ENCODE measurements at regions not wholly inside any gene's neighbourhood (a gene's known extent, or its start where the extent isn't known, plus 50 kb on each side); places are given as distances from the start of the nearest gene placed in this dataset.
A peak's percentile ranks its signal among the peaks of the same experiment; 100 is the strongest.
"Not testable (repeated sequence)": the region's sequence is repeated elsewhere in the genome, so short reads cannot be mapped to it uniquely, and the experiment has no call there.

DNA sequence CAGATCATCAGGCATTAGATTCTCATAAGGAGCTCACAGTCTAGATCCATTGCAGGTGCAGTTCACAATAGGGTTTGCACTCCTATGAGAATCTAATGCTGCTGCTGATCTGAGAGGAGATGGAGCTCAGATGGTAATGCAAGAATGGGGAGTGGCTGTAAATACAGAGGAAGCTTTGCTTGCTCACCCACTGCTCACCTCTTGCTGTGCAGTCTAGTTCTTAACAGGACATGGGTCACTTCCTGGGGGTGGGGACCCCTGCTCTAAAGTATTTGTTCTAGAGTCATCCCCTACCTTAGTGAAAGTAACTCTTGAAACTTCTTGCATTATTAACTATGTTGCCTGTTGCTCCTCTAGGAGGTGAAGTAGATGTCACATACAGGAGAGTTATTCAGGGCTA, 171.3 kb upstream of the PARD3B start:
- DNase-seq (ENCODE audit: low read depth, low spot score): no peak
- peak overlapping the region; percentile 23 for H3K27ac ChIP-seq

DNA sequence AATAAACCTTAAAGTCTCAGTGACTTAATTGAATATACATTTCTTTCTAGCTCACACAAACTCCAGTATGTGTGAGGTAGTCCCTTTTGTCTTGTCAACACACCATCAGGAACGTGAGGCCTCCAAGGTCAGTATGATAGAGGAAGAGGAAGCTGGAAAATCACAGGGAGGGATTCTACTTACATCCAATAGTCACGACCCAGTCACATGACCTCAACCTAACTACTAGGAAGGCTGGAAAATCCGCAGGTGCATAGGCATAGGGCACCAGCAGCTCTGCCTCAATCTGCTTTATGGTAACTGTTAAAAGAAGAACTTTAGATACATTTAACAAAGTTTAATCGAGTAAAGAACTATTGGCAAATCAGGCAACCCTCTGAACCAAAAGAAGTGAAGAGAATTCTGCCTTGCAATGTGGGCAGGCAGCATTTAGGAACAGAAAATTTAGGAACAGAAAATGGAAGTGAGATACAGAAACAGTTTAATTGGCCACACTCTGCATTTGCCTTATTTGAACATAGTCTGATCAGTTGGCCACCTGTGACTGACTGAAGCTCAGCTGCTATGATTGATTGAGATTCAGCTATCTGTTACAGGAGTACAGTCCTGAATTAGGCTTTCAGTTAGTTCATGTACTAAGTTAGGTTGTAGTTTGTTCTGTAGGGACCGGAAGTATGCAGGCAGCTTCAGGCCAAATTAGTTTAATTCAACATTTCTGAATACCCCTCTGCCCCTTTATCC, 165.0 kb upstream of the PARD3B start:
- H3K27ac ChIP-seq: no peak overlapping the region
- DNase-seq (ENCODE audit: low read depth, low spot score): no peak

DNA sequence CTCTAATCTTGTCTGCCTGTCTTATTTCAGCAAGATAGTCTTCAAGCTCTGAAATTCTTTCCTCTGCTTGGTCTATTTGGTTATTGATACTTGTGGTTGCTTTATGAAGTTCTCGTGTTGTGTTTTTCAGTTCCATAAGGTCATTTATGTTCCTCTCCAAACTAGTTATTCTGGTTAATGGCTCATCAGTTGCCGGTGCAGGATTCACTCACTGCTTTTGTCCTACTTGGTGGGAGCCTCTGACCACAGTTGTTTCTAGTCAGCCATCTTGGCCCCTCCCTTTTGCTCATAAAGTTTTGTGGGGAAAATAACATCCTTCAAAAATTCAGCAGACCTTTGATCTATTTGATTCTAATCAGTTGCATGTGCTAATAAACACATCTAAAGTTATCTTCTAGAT, 158.6 kb upstream of the PARD3B start:
- no peak overlapping the region for H3K27ac ChIP-seq
- peak; percentile 20 for DNase-seq (ENCODE audit: low read depth, low spot score)

DNA sequence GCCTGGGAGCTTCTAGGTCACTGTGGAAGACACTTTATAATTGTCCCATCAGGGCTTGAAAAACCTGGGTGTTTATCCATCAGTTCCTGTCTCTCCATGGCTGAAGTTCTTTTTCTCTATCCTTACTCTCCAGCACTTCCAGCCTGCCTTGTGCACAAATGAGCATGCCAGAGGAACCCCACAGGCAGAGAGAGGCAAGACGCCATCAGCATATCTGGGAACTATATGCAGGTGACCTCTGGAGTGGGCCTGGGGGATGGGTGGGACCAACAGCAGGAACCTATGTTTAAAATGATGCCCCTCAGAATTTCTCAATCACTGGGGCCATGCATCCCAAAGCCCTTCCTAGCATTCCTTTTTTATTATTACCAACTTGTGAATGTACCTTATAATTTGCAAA, 156.2 kb upstream of the PARD3B start:
- no peak overlapping the region for H3K27ac ChIP-seq
- DNase-seq (ENCODE audit: low read depth, low spot score): no peak

DNA sequence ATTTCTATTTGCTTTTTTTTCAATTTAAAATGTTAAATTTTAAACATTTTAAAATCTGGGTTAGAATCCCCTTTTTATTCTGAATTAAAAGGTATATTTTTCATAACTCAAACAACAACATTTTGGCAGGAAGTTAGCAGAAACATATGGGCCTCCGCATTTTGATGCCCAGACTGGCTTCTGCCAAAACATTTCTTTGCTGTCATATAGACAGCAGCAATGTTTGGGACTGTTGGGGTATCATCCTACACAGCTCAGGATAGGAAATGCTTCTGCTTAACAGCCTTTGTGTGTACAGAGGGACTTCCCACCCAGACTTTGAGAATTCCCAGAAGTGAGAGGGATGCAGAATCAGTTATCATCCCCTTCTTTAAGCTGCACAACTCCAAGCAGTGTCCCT, 155.4 kb upstream of the PARD3B start:
- no peak for DNase-seq (ENCODE audit: low read depth, low spot score)
- H3K27ac ChIP-seq: no peak overlapping the region

DNA sequence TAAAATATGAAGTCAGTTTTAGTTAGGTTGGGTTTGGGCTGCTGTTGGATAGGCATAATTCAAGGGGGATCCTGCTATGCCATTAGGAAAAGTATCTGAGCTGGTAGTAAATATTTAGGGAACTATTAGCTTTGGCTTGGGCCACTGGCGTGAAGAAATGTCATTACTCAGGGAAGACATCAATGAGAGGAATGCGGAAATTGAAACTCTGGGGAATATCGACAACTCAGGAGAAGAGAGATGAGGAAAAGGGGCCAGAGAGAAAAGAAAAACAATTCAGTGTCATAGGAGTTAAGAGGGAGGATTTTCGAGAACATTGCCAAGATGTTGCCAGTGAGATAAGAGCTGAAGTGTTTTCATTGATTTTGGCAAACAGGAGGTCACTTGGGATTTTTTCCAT, 149.7 kb upstream of the PARD3B start:
- DNase-seq (ENCODE audit: low read depth, low spot score): no peak
- no peak overlapping the region for H3K27ac ChIP-seq

DNA sequence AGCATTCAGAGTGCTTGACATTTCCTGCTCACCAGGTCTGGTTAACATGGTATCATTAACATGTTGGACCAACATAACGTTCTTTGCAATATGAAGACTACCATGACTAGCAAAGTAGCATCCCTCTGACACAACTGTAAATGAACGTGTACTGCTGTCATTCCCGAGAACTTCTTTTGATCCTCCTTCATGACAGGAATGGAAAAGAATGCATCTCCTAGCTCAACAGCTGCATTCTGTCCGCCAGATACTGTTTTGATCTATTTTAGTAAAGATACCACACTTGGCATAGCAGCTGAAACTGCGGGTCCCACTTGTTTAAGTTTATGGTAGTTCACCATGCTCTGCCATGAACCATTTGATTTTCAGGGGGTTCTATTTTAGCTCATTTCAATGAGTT, 144.2 kb upstream of the PARD3B start:
- no peak overlapping the region for H3K27ac ChIP-seq
- no peak for DNase-seq (ENCODE audit: low read depth, low spot score)

DNA sequence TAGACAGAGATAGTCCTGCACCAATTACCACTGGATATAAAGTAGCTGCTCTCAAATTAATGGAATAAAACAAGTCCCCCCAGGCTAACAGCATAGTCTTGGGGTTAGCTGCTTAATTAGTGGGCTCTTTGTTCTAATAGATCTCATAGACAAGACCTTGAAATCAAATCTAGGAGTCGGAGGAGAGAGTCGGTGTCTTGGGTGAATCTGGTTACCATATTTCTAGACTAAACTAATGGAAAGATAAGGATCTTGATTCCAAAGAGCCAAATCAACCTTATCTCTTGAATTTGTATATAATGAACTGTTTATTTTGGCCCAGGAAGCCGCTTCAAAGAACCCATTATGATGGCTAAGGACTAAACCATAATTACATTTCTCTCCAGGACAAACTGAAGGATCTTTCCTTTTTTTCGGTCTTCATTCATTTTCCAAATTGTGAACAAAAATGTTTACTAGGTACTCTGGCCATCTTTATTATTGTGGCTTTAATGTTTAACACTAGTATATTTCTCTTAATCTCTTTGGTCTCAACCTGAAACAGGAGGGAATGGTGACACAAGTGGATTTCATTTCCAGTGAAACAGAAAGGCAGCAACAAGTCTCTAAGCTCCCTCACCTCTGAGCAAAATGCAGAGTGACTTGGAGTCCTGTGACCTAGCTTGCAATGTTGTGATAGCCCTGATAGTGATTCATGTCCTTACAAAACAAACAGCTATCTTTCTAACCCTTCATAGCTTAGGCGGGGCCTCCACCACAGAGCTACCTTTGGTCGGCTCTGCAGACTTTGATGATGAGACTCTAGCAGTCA, 137.9 kb upstream of the PARD3B start:
- peak; percentile 16 for DNase-seq (ENCODE audit: low read depth, low spot score)
- no peak overlapping the region for H3K27ac ChIP-seq

DNA sequence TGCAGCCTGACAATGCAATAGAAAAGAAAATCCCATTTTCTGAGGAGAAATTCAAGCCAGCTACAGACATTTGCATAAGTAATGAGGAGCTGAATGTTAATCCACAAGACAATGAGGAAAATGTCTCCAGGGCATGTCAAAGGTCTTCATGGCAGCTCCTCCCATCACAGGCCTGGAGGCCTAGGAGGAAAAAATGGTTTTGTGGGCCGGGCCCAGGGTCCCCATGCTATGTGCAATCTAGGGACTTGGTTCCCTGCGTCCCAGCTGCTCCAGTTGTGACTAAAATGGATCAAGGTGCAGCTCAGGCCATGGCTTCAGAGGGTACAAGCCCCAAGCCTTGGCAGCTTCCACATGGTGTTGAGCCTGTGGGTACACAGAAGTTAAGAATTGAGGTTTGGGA, 132.5 kb upstream of the PARD3B start:
- DNase-seq (ENCODE audit: low read depth, low spot score); H3K27ac ChIP-seq: not testable (repeated sequence)

DNA sequence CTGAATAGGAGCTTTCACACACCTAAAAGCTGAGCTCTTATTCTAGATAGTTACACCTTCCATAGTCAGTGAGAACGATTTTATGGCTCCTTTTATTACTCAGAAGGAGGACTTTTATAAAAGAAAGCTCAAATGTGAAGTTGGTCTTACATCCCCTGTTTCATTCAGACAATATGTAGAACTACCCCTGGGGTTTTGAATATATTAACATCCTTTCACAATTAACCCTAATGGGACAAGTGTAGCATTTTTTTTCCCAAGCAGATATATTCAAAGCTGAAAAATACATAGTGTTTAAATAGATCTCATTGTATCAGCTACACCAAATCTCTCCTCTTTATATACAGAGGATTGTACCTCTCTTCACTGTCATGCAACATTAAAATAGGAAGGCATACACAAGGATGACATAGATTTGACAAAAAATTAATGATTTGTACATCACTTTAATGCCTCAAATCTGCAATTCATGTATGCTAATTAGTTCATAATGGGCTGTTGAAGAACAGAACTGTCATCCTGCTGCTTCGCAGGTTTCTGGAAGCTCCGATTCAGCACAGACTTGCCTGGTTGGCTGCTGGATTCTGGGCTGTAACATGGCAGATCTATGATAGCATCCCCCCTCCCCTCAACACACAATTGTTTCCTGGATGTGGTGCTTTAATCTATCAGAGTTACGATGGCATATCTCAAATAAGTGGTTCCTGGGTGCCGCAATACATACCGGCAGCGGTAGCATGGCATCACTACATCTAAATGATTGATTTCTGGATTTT, 129.7 kb upstream of the PARD3B start:
- H3K27ac ChIP-seq: no peak overlapping the region
- no peak for DNase-seq (ENCODE audit: low read depth, low spot score)

DNA sequence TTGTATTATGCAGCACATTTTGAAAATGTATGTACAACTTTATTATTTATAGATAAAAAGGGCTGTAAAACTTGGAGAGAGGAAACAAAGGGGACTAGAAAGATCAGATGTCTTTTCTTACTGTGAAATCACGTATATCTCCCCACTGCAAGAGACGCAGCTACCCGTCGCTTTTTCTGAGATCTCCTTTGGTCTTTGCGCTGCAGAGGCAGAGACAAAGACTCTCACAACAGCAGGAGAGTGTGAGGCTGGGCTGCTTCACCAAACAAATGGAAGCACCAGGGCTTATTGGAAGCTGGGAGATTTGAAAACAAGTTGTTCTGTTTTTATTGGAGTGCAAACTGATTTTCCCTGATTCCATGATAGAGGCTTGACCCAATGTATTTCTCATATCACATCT, 129.0 kb upstream of the PARD3B start:
- H3K27ac ChIP-seq: no peak overlapping the region
- DNase-seq (ENCODE audit: low read depth, low spot score): no peak

DNA sequence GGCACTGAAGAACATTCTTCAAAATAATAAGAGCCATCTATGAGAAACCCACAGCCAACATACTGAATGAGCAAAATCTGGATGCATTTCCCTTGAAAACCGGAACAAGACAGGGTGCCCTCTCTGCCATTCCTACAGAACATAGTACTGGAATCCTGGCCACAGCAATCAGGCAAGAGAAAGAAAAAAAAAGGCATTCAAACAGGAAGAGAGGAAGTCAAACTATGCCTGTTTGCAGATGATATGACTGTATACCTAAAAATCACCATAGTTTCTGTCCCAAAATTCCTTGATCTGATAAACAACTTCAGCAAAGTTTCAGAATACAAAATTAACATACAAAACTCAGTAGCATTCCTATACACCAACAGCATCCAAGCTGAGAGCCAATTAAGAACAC, 119.5 kb upstream of the PARD3B start:
- H3K27ac ChIP-seq: no peak overlapping the region
- no peak for DNase-seq (ENCODE audit: low read depth, low spot score)

DNA sequence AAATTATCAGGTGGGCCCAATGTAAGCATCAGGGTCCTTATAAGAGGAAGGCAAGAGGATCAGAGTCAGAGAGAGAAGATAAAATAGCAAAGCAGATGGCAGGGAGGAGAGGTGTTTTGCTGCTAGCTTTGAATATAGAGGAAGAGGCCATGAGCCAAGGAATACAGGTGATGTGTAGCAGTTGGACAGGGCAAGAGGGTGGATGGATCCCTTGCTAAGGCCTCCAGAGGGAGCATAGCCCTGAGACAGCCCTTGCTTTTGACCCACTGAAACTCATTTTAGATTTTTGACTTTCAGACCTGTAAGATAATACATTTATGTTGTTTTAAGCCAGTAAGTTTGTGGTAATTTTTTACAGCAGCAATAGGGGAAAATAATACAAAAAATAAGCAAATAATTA, 116.6 kb upstream of the PARD3B start:
- no peak overlapping the region for H3K27ac ChIP-seq
- no peak for DNase-seq (ENCODE audit: low read depth, low spot score)

DNA sequence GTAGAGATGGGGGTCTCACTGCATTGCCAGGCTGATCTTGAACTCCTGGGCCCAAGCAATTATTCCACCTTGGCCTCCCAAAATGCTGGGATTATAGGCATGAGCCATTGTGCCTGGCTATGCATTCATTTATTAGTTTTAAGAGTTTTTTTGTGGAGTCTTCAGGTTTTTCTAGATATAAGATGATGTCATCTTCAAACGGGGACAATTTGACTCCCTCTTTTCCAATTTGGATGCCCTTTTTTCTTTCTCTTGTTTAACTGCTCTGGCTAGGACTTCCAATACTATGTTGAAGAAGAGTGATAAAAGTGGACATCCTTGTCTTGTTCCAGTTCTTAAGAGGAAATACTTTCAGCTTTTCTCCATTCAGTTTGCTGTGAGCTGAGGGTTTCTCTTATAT, 113.7 kb upstream of the PARD3B start:
- H3K27ac ChIP-seq: no peak overlapping the region
- DNase-seq (ENCODE audit: low read depth, low spot score): no peak

DNA sequence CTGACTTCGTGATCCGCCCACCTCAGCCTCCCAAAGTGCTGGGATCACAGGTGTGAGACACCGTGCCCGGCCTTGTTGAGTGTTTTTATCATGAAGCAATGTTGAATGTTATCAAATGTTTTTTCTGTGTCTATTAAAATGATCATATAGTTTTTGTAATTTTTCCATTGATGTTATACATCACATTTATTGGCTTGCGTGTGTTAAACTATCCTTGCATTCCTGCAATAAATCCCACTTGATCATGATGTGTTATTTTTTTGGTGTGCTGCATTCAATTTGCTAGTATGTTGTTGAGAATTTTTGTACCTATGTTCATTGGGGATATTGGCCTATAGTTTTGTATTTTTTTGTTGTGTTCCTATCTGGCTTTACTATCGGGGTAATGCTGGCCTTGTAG, 113.1 kb upstream of the PARD3B start:
- DNase-seq (ENCODE audit: low read depth, low spot score): no peak
- no peak overlapping the region for H3K27ac ChIP-seq

DNA sequence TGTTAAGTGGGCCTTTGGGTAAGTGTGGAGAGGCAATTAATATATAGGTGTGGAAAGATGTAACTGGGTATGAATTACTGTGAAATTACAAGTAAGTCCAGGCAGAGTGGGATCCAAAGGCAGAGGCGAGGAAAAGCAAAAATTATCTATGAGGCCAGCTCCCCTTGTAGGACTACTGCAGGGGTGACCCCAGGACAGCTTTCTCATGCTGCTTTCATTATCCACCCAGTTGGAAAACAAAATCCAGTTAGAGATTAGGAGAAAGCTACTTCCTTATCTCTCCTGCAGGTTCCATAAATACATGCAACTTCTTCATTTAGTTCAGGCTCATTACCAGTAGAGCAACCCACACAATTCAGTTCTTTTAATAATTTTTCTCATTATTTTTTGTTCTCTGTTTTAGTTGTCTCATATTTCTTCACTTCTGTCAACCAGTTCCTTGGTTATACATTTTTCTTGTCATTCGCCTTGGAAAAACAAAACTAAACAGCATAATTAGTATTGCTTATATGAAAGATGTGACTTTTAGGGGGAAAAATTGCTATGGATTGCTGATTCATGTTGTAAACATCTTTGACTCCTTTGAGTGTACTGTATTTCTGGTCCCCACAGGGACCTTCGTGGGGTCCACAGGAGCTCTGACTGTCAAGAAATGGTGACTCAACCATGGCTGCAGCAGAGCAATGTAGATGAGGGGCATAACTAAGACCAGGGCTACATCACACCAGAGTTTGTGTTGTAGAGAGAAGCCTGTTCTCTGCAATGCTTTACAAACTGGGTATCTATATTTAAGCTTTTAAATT, 110.4 kb upstream of the PARD3B start:
- DNase-seq (ENCODE audit: low read depth, low spot score): no peak
- H3K27ac ChIP-seq: no peak overlapping the region

DNA sequence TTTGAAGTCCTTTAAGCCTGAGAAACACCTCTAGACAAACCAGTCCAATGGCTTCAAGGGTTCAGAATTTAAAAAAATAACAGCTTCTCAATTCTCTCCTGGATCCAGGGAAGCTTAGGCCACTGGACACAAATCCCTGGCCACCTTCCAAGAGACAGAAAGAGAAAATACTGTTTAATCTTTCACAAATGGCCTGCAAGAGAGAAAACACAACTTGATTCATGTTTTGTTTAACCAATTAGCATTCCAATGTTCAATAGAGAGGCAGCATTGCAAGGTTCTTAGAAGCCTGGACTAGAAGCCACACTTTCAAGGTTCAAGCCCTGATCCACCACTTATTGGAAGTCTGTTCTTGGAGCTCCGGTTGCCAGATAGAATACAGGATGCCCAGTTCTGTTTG, 109.0 kb upstream of the PARD3B start:
- no peak for DNase-seq (ENCODE audit: low read depth, low spot score)
- H3K27ac ChIP-seq: no peak overlapping the region

DNA sequence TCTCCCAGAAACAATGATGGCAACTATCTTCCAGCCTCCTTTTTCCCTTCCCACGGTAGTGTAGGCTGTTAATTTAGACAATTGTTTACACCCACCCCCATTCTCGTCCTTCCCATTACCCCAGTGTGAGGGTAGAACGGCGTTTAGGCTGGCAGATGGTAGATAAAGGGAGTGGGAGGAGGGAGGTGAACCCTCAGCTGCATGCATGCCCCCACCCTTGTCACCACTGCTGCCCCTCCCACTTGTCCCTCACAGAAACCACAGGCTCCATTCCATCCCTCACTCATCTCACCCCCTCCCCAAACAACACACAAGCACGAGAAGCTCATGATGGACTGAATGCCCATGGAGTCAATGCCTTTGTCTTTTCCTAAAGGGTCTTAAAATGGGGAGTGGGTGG, 107.9 kb upstream of the PARD3B start:
- no peak for DNase-seq (ENCODE audit: low read depth, low spot score)
- no peak overlapping the region for H3K27ac ChIP-seq

DNA sequence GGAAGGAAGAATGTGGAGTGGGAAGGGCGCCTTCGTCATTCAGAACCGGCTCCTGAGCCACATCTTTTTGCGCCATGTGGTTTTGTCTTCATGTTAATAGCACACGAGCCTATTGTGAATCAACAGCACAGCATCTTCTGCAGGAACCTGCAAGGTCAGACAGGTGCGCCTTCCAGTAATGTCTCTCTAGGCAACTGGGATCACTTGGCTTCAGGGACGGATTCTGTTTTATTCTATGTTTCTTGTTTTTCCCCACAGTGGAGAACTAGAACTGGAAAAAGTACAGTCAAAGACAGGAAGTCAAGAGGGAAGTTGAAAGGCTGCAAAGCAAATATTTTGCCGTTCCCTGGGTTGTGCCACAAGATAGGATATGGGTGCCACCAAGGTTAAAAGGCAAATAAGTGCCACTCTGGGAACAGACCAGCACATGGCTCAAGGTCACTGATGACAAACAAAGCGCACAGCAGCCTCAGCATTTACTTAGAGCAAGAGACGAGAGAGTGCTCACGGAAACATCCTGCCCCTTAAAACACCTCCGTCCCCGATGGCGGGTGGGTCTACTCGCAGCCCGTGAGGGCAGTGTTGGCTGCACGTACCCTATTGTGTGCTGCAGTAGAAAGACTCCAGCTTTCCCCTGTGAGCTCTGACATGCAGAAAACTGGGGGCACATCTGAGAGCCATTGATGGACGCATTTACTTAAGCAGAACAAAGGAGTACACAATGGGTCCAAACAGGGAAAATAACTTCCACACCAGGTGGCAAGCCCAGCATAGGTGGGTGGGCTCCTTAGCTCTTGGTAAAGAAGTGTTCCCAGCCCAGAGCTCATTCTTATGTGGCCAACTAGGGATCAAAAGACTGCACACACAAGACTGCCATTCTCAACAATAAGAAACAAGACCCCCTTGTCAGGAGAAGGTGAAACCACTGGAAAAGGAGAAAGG, 107.2 kb upstream of the PARD3B start:
- H3K27ac ChIP-seq: no peak overlapping the region
- no peak for DNase-seq (ENCODE audit: low read depth, low spot score)

Data from epithelial cell of prostate (primary cell).